ENCODE measurements at regions not wholly inside any gene's neighbourhood (a gene's known extent, or its start where the extent isn't known, plus 50 kb on each side); places are given as distances from the start of the nearest gene placed in this dataset.

DNA sequence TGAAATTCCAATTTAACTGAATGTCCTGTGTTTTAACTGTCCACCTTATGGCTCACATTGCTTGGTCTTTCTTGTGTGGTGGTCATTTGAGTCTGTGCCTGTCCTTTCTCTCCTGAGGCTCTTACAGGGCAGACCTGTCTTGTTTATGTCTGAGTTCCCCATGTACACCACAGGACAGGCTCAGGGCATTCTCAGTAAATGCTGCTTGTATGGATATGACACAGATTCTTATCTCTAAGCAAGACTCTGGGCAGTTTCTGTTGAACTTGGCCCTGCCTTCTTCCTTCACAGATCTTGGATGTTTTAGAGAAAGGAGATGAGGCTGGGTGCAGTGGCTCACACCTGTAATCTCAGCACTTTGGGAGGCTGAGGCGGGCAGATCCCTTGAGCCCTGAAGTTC is 159.1 kb upstream of the CSF3R start:
- no peak for DNase-seq

DNA sequence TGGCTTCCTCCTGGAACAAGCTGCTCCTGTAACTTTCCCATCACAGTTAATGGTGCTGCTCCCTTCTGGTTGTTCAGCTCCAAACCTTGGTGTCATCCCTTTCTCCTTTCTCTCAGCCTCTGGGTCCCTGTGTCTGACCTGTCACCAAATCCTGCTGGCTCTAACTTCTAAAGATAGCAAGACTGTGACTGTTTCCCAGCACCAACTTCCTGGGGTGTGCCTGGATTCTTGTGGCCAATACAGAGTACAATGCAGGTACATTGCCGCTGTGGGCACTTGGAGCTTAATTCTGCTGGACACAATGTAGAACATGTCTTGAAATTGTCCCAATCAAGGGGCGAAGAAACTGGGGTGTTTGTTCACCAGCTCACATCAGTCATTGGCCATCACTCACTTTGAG is 156.7 kb upstream of the CSF3R start:
- no peak for DNase-seq

DNA sequence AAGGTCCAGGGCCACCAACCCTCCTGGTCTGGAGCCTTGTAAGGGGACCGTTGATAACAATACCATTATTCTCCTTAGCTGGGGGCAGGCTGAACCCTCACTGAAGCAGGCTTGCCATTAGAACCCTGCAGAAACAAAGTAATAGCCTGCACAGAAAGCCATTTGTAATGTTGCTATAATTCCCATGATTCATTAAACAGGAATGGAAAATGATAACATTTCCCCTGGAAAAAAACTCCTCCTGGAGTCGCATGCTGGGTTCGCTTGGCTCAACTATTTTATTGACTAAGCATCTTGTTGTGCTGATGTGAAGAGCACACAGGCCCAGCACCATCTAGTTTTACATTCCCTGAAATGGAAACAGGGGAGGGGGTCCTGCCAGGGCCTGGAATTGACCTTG is 155.6 kb upstream of the CSF3R start:
- DNase-seq, result no peak

DNA sequence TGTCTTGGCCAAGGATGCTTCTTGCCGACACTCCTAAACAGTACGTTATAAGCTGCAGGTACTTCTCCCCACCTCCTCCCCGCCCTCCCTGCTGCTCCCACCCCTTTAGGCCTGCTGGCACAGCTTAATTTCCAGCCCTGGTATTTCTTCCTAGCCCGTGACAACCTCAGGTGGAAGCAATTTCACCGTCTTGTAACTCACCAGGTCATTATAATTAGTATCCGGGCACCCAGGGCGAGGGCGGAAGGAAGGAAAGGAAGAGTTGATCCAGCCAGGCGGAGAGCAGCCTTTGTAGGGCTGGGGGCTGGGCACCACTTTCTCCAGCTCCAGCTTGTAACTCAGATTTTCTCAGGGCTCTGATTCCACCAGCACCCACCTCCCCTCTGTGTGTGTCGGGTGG is 153.5 kb upstream of the CSF3R start:
- no peak for DNase-seq

DNA sequence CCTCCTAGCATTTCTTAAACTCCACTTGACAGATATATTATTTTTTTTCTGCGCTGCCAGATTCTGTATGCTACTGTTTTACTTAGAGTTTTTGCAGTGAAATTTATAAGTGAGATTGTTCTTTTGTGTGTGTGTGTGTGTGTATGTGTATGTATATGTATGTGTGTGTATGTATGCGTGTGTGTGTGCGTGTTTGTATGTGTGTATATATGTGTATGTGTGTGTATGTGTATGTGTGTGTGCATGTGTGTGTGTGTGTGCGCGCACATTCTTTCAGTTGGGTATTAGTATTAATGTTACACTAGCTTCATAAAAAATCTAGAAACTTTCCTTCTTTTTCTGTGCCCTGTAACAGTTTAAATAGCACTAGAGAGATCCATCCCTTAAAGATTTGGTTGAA is 152.6 kb upstream of the CSF3R start:
- no peak for DNase-seq

DNA sequence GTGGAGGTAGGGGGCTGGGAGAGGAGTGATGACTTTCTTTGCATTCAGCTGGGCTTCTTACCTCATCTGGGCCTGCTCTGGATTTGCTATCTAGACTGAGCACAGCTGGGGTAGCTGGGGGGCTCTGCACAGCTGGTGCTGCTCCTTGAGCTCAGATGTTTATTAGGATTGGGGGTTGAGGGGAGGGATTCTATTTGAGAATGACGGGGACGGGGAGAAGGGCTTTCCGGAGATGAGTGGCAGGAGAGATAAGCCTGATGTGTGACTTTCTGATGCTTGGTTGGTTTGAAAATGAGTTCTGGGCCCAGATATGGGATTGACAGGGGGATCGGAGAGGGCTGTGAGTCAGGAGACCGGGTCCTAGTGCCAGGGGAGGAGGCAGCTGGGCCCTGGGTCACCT is 146.1 kb upstream of the CSF3R start:
- DNase-seq, result peak; percentile 13

DNA sequence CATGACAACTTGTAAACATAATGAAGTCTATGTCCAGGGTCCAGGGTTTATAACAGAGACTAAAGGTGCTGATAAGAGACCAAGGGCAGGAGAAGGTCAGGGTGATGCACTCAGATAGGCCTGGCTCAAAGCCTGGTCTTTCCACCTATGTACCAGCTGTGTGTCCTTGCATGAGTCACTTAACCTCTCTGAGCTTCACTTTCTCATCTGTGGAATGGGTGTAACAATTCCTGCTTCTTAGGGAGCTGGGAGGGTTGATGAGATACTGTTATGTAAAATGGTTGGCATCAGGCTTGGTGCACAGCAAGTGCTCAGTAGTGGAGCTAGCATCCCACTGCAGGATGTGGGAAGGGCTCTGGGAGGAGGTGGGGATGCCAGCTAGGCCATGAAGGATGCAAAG is 143.7 kb upstream of the CSF3R start:
- no peak for DNase-seq

DNA sequence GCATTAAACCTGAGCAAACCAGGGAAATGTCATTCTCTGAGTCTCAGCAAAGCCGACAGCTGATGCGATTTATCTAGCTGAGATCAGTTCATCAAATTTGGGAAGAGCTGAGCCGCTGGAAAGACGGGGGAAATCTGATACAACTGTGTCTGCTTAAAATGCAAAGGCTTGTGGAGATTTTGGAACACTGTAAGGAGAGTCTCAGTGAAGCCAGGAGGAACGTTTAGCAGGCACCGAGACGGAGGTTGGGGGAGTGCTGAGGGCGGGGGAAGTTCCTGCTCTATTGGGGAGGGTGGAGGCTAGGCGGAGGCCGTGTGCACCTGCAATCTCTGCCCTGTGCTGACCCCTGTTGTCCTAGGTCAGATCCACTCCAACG is 143.2 kb upstream of the CSF3R start:
- DNase-seq, result no peak

DNA sequence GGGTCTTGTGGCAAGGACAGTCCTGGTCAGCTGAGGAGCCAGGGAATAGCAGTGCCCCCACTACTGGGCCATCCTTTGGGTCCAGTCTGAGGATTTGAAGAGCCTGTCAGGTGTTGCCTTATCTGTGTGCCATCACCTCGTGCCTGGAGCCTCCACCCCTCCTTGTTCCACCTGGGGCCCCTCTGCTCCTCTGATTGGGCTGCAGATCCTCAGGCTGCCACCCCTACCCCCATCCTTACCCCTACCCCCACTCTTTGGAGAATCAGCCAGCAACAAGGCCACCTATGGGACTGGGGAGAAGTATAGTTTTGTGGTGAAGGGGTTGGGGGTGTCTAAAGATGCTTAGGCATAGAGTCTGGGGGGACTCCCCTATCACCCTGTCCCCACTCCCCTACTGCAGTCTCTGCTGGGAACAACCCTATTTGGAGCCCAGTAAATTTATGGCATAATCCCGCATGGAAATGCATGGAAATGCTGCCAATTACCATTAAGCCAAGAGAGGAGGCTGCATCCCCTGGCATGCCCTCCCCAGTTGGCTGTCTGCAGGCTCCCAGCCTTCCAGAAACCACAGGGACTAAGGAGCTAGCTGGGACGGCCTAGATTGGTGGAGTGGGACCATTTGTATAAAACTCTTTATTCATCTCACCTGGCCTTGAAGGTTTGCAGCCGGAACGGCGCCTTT is 142.7 kb upstream of the CSF3R start:
- no peak for DNase-seq

DNA sequence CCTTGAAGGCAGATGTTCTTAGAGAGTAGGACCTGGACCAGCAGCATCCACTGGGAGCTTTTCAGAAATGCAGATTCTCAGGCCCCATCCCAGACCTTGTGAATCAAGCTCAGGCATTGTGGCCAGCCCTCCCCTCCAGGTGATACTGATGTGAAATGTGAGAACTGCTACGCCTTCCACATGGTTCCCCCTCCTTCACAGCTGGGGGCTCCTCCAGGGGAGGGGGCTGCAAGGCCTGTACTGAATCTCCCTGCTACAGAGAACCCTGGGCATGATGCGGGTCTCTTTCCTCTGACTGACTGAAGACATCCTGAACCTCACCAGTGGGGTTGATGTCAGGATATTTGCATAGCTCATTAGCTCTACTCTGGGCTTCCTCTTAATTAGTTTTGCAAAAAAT is 141.8 kb upstream of the CSF3R start:
- DNase-seq, result no peak

DNA sequence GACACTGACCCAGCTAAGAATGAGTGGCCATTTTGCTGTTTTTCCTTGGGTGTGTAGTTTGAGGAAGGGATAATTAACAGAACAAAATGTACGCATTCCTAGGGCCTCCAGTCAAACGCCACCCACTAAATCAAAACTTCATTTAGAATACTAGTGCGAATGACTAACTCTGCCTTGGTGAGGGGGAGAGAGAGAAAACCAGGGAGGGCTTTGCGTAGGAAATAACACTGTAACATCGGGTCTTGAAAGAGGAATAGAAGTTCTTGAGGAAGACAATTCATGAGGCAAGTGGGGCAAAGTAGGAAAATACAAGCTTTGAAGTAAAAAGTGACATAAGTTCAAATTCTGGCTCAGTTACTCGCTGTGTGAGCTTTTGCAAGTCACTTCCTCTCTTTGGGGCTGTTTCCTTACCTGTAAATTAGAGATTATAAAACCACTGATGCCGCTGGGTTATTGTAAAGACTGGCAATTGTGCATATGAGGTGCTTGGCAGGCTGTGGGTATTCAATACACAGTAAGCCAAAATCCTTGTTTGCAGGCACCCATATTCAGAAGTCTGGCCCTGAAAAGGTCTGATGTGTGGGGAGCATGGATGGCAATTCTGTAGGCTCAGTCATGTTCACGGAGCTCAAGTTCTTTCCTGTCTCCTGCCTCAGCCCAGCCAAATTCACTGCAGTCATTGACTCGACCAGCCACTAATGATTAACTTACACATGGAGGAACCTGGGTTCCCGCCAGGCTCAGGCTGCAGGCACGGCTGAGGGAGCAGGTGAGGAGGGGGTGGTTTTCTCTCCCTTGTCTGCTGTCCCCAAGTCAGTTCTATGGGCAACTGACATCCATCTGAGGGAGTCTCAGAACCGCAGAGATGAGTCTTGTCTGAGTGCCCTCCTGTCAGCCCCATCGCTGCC is 140.3 kb upstream of the CSF3R start:
- DNase-seq, result peak; percentile 57

DNA sequence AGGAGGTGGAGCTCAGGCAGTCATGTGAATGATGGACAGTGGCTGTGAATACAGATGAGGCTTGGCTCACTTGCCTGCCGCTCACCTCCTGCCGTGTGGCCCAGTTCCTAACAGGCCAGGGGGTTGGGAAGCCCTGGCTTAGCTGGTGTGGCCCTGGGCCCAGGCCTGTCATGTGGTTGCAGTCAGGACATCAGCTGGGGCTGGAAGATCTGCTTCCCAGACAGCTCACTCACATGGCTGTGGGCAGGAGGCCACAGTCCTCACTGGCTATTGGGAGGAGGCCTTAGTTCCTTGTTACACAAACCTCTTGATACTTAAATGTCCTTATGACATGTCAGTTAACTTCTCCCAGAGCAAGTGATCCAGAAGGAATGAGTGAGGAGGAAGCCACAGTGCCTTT is 138.8 kb upstream of the CSF3R start:
- no peak for DNase-seq

DNA sequence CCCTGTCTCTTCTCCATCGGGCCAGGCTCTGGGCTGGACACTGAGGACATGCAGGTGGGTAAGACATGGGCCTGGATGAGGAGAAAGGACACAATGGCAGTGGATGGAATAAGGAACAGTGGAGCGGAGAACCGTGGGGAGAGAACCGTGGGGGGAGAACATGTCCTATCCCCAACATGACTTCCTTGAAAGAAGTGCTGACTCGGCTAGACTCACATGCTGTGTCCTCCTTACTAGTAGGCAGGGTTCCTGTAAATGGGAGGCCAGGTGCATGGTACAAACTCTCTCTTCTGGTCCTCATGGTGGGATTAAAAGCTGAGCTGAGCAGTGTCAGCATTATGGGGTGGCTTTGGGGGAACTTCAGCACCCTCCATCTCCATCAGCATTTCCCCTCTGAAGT is 137.4 kb upstream of the CSF3R start:
- no peak for DNase-seq

DNA sequence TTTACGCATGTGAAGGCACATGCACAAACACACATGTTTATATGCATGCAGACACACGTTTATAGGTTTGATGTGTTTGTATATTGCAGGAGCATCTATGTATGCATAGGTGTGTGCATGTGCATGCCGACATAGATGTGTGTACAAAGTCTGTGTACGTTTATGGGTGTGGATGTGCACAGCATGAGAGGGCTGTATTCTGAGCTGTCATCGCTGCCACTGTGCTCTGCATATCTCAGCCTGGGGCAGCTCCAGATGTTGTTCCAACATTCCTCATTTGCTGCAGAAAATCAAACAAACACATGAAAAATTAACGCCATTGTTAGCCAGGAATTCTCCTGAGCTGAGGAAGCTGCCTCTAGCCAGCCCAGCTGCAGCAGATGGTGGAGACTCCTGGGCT is 132.3 kb upstream of the CSF3R start:
- DNase-seq, result no peak

DNA sequence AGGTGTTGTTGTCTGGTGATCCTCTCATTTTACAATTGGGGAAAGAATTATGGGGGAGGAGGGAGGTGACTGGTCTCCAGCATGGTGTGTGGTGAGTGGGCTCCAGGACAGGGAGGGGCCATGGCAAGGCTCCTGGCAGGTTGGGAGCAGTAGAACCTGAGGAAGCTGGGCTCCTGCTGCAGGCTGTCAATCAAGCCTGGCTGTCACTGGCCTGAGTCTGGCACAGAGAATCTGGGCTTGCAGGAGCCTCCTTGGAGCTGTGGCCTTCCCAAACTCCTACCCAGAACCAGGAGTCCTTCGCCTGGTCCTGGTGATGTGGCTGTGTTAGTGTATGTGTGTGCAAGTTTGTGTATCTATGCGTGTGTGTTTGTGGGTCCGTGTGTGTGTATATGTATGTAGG is 131.9 kb upstream of the CSF3R start:
- no peak for DNase-seq

DNA sequence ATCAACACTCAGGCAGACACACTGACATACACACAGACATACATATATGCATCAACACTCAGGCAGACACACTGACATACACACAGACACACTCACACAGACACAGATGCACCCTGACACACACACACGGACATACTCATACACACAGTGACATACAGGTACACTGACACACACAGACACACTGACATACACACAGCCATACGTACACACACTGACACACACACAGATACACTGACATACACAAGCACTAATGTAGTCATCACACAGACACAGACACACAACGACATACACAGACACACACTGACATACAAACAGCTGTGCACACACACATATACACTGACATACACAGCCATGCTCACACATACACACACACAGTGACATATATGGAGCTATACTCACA is 131.0 kb upstream of the CSF3R start:
- no peak for DNase-seq

DNA sequence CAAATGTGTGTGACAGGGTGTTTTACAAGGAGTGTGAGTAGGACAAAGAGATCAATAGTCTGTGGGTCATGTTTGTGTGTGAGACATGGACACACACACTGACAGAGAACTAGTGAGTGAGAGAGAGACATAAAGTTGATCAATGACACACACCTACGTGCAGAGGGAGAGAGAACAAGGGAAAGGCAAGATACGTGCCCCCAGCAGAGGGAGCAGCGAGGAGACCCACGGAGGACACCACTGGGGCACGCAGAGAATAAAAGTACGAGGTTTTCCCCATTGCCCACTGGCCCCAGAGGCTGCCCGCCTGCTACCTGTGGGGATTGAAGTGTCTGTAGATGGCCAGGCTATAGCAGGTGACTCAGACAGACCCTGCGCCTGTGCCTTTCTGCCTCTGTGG is 130.2 kb upstream of the CSF3R start:
- DNase-seq, result no peak

DNA sequence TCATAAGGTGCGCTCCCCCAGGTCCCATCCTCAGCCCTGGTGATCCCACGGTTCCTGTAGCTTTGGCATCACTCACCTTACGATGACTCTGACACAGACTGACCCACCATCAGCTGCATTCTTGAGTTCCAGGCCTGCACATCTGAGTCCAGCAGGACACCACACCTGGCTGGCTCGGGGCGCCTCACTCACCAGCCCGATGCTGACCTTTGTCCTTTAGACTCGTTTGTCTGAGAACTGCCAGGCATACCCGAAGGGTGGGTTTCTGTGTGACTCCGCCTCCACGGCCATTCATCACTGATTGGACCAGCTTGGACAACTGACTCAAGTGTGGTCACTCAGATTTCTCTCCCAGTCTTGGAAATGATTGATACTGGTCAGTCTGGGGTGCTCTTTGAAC is 129.4 kb upstream of the CSF3R start:
- DNase-seq, result no peak

DNA sequence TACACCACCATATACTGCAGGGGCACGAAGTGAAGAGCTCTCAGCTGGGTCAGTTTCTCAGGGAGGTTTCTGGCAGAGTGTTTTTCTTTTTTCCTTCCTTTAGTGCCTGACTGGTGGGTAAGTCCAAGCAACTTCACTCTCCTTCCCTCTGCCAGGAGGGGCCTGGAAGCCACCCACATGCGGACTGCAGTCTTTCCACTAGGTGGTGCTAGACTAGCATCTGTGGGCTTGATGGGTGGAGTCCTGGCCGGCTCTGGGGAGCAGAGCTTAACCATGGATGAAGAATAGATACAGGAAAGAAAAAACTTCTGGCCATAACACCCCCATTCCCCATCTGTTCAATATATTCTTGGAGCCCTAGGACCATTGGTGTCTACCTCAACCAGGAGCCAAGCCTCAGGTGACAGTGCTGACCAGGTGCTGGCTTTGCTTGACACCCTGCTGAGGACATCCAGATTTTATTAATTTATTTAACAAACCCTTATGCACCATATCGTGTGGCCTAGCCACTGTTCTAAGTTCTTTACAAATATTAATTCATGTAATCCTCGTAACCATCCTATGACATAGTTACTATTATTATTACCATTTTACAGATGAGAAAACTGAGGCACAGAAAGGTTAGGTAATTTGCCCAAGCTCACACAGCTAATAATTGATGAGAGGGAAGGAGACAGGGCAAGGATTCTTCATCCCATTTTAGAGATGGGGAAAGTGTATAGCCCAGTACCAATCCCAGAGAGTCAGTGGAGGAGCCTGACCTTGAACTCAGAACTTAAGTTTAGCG is 126.7 kb upstream of the CSF3R start:
- peak; percentile 85 for DNase-seq

DNA sequence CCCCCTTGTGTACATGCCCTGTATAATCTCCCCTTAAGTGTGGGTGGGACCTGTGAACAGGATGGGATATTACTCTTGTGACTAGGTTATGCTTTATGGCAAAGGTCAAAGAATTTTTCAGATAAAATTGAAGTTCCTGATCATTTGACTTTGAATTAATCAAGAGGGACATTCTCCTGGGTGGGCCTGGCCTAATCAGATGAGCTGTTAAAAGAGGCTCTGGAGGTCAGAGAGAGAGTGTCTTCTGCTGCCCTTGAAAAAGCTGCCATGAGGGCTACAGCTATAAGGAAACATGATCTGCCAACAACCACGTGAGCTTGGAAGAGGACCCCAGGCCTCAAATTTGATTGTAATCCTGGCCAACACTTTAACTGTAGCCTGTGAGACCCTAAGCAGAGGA is 125.6 kb upstream of the CSF3R start:
- no peak for DNase-seq

DNA sequence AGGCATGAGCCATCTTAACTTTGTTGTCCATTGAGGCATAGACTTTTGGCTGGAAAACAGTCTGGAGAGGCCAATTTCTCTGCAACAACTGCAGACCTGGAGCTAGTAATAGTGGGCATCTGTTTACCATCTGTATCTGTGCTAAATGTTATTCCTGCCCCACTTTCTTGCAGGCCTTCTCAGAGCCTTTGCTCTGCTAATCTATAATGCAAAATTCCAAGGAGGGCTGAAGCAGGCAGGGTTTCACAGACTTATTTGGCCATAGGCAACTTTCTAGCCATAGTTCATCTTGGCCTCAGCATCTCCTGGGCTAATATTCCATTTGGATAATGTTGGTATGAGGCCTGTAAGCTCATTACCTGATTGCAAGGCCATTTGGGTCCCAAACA is 124.5 kb upstream of the CSF3R start:
- no peak for DNase-seq

DNA sequence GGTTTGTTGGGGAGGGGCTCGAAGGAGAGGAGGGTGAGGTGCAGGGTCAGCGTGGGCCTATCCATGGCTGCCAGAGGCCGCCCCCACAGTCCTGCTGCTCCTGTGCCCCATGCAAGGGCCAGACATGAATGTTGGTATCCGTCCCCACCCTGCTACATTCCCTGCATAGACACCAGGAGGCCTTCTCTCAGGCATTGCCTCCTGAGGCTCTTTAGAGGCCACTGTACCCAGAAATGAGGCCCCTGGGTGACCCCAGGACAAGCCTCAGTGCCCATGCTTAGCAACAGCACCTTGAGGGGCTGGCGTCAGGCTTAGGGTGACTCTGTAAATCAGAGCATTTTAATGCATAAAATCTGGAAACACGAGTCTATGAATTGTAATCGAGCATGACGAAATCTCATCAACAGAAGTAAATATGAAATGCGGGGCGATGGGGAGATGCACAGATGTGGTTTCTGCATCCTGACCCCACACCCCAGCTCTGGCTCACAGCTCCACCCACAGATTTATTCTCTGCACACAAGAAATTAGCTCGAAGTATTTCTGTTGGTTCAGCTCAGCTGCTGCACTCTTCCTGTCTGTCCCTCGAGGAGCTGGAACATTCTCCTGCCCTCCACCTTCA is 124.0 kb upstream of the CSF3R start:
- DNase-seq, result no peak

DNA sequence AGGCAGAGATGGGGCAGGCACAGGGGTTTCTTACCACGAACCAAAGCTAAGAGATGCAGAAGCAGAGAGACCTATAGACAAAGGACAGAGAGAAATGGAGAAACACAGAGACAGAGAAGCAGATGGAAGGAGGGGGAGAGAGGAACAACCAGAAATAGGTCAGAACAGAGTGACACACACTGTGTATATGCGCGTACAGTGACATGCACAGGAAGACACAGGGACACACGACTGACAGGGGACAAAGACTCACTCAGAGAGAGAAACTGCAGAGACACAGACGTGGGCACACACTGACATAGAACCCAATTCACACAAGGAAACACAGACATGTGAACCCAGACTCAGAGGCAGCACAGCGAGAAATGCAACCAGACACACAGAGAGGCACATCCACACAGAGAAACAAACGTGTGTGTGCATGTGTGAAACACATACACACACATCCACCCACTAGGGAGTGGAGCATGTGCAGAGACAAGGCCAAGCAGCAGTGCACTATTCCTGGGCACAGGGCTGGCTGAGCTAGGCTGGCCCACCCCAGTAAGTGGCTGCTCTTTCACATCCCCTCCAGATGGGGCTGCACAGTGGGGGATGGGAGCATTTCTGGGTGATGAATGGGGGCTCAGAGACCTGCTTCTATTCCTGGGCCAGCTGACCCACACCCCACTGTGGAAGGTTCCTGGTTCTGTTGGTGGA is 123.4 kb upstream of the CSF3R start:
- no peak for DNase-seq

Measured in hematopoietic multipotent progenitor cell treated with erythropoietin and hydrocortisone succinate and interleukin-3 and kit ligand, for 4 days (in vitro differentiated cells).